ENCODE measurements at regions not wholly inside any gene's neighbourhood (a gene's known extent, or its start where the extent isn't known, plus 50 kb on each side); places are given as distances from the start of the nearest gene placed in this dataset.

DNA sequence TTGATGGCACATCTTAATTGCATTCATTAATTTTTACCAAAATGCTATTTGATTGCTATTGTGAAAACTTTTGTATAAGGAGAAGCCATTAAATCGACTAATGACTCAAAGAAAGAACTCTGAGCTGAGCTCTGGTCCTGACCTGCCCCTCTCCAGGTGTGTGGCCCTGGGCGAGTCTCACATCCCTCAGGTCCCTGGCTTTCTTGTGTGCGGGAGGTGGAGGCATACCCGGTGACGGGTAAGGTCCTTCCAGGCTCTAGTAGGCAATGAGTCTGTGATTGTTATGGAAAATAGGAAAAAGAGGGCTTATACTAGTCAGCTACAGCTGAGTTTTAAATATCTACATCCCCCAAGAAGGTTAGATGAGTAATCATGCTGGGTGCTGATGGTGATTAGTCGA is 248.1 kb downstream of the GATA3 start:
- no peaks in the 10 kb centered on the region for H3K79me1 ChIP-seq (ENCODE audit: low read depth, low read length)
- H3K36me3 ChIP-seq (replicated peaks in 1 of 2; ENCODE audit: control insufficient read depth in 2 of 2, insufficient read depth in 2 of 2, low read length in 2 of 2): no peaks in the 10 kb centered on the region
- no CpG with 5 or more reads among the region's 6 CpGs for WGBS, 2 donors (ENCODE audit: extremely low coverage in 2 of 2, insufficient read length in 2 of 2, insufficient replicate concordance in 1 of 2)
- no peak overlapping the region for H3K23ac ChIP-seq (ENCODE audit: low read depth, low read length, poor library complexity)
- H3K4ac ChIP-seq (ENCODE audit: low read length): no peak overlapping the region
- H2BK15ac ChIP-seq (ENCODE audit: low read length): no peak overlapping the region
- no peak overlapping the region for H2BK5ac ChIP-seq (ENCODE audit: low read length)
- no peak overlapping the region for H3K4me3 ChIP-seq (ENCODE audit: low read length in 2 of 2)
- no peak overlapping the region for H2BK120ac ChIP-seq (ENCODE audit: low read depth, low read length)
- H4K8ac ChIP-seq (ENCODE audit: low read depth, low read length): no peak overlapping the region
- no peak overlapping the region for H3K4me2 ChIP-seq (ENCODE audit: insufficient read depth, low read length, poor library complexity, severe bottlenecking)
- DNase-seq (ENCODE audit: low spot score): no peak
- no peak overlapping the region for H3K9ac ChIP-seq (ENCODE audit: low read depth, low read length, poor library complexity)
- no peak overlapping the region for H3K18ac ChIP-seq (ENCODE audit: low read length)
- no peaks in the 10 kb centered on the region for H3K9me3 ChIP-seq (replicated peaks in 1 of 2; ENCODE audit: control insufficient read depth in 2 of 2, insufficient read depth in 1 of 2, low read depth in 1 of 2, low read length in 2 of 2)
- no peak overlapping the region for H2BK12ac ChIP-seq (ENCODE audit: low read length)
- H2AK5ac ChIP-seq (ENCODE audit: low read depth, low read length): no peak overlapping the region
- H2AFZ ChIP-seq (ENCODE audit: low read length): no peak overlapping the region
- peaks cover 2 to 8% of the 10 kb centered on the region in 2 donors for H3K4me1 ChIP-seq (ENCODE audit: control insufficient read depth in 2 of 2, insufficient read depth in 1 of 2, low read depth in 1 of 2, low read length in 2 of 2)
- no peak overlapping the region for H3K27ac ChIP-seq (replicated peaks; ENCODE audit: low read length)
- no peaks in the 10 kb centered on the region for H3K27me3 ChIP-seq (ENCODE audit: control insufficient read depth in 3 of 3, insufficient read depth in 3 of 3, low read depth in 1 of 3, low read length in 3 of 3)
- no peak overlapping the region for H3K14ac ChIP-seq (ENCODE audit: low read length)
- no peak overlapping the region for H4K91ac ChIP-seq (ENCODE audit: low read depth, low read length, poor library complexity)

DNA sequence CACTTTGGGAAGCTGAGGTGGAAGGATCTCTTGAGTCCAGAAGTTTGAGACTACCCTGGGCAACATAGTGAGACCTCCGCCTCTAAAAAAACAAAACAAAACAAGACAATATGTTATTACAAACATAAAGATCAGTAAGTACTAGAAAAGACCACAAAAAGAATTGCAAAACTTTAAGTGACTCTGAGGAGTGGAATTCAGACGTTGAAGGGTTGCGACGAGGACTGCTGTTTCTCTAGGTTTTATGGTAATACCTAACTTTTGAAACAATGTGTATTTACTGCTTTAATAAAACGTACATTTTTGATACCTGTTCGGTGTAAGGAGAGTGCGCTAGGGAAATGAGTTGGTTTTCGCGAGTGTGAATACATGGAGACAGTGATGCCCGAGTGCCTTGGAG is 250.4 kb downstream of the GATA3 start:
- H2AK5ac ChIP-seq (ENCODE audit: low read depth, low read length): no peak overlapping the region
- H3K4ac ChIP-seq (ENCODE audit: low read length): no peak overlapping the region
- no peak overlapping the region for H4K8ac ChIP-seq (ENCODE audit: low read depth, low read length)
- no peak overlapping the region for H3K23ac ChIP-seq (ENCODE audit: low read depth, low read length, poor library complexity)
- no peak overlapping the region for H3K27ac ChIP-seq (replicated peaks; ENCODE audit: low read length)
- no peak overlapping the region for H3K4me3 ChIP-seq (ENCODE audit: low read length in 2 of 2)
- H2BK120ac ChIP-seq (ENCODE audit: low read depth, low read length): no peak overlapping the region
- no peak overlapping the region for H3K14ac ChIP-seq (ENCODE audit: low read length)
- no peak overlapping the region for H2BK5ac ChIP-seq (ENCODE audit: low read length)
- peaks cover 2 to 5% of the 10 kb centered on the region in 2 donors for H3K4me1 ChIP-seq (ENCODE audit: control insufficient read depth in 2 of 2, insufficient read depth in 1 of 2, low read depth in 1 of 2, low read length in 2 of 2)
- no peak overlapping the region for H4K91ac ChIP-seq (ENCODE audit: low read depth, low read length, poor library complexity)
- no peak overlapping the region for H2BK12ac ChIP-seq (ENCODE audit: low read length)
- H2BK15ac ChIP-seq (ENCODE audit: low read length): no peak overlapping the region
- H3K9ac ChIP-seq (ENCODE audit: low read depth, low read length, poor library complexity): no peak overlapping the region
- H3K9me3 ChIP-seq (replicated peaks in 1 of 2; ENCODE audit: control insufficient read depth in 2 of 2, insufficient read depth in 1 of 2, low read depth in 1 of 2, low read length in 2 of 2): no peaks in the 10 kb centered on the region
- DNase-seq (ENCODE audit: low spot score): no peak
- no peak overlapping the region for H3K18ac ChIP-seq (ENCODE audit: low read length)
- H3K4me2 ChIP-seq (ENCODE audit: insufficient read depth, low read length, poor library complexity, severe bottlenecking): no peak overlapping the region
- H2AFZ ChIP-seq (ENCODE audit: low read length): no peak overlapping the region
- no peaks in the 10 kb centered on the region for H3K36me3 ChIP-seq (replicated peaks in 1 of 2; ENCODE audit: control insufficient read depth in 2 of 2, insufficient read depth in 2 of 2, low read length in 2 of 2)
- no peaks in the 10 kb centered on the region for H3K79me1 ChIP-seq (ENCODE audit: low read depth, low read length)
- H3K27me3 ChIP-seq (ENCODE audit: control insufficient read depth in 3 of 3, insufficient read depth in 3 of 3, low read depth in 1 of 3, low read length in 3 of 3): no peaks in the 10 kb centered on the region
- WGBS, 2 donors (ENCODE audit: extremely low coverage in 2 of 2, insufficient read length in 2 of 2, insufficient replicate concordance in 1 of 2): no CpG with 5 or more reads among the region's 10 CpGs

DNA sequence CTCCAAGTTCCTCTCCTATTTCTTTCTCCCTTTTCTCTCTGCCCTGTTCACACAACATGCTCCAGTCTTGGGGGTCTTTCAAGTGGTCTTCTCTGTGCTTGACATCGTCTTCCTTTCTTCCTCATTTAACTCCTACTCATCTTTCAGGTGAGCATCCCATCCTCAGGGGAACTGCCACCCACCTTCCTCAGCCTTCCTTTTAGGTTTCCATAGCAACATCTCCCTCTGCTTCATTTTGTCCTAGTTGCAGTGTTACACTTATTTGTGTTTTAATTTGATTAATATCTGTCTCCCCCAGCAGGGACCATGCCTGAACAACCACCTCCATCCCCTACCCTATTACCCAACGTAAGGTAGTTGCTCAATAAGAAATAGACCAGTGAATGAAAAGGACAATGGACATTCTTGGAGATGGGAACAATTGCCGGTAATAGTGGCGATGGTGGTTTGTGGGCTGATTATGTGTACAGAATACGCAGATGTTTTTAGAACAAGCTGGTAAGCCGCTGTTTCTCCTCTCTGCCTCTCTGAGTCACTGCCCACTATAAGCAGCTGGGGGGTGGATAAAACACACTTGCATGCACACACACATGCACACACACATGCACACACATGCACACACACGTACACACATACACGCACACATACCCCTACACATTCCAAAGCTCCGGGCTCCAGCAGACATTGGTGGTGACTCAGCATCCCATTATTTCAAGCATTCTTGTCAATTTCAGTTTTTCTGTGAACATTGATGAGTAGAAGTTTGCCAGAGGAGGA is 251.6 kb downstream of the GATA3 start:
- Histone ChIP-seq H4K91ac (ENCODE audit: low read depth, low read length, poor library complexity) (no peak overlapping the region), H3K4me3 (ENCODE audit: low read length in 2 of 2) (no peak overlapping the region), H3K79me1 (ENCODE audit: low read depth, low read length) (no peaks in the 10 kb centered on the region), H3K27ac (replicated peaks; ENCODE audit: low read length) (no peak overlapping the region), H2BK5ac (ENCODE audit: low read length) (no peak overlapping the region), H3K23ac (ENCODE audit: low read depth, low read length, poor library complexity) (no peak overlapping the region), H2BK12ac (ENCODE audit: low read length) (no peak overlapping the region), H2AFZ (ENCODE audit: low read length) (peak overlapping the region; percentile 40), H3K4ac (ENCODE audit: low read length) (no peak overlapping the region), H3K36me3 (replicated peaks in 1 of 2; ENCODE audit: control insufficient read depth in 2 of 2, insufficient read depth in 2 of 2, low read length in 2 of 2) (no peaks in the 10 kb centered on the region), H3K9me3 (replicated peaks in 1 of 2; ENCODE audit: control insufficient read depth in 2 of 2, insufficient read depth in 1 of 2, low read depth in 1 of 2, low read length in 2 of 2) (no peaks in the 10 kb centered on the region), H3K14ac (ENCODE audit: low read length) (no peak overlapping the region), H3K27me3 (ENCODE audit: control insufficient read depth in 3 of 3, insufficient read depth in 3 of 3, low read depth in 1 of 3, low read length in 3 of 3) (no peaks in the 10 kb centered on the region), H2AK5ac (ENCODE audit: low read depth, low read length) (no peak overlapping the region), H3K4me1 (ENCODE audit: control insufficient read depth in 2 of 2, insufficient read depth in 1 of 2, low read depth in 1 of 2, low read length in 2 of 2) (peaks cover 2 to 5% of the 10 kb centered on the region in 2 donors), H3K18ac (ENCODE audit: low read length) (no peak overlapping the region), H4K8ac (ENCODE audit: low read depth, low read length) (no peak overlapping the region), H3K4me2 (ENCODE audit: insufficient read depth, low read length, poor library complexity, severe bottlenecking) (no peak overlapping the region), H2BK120ac (ENCODE audit: low read depth, low read length) (no peak overlapping the region), H2BK15ac (ENCODE audit: low read length) (no peak overlapping the region), H3K9ac (ENCODE audit: low read depth, low read length, poor library complexity) (no peak overlapping the region)
- no CpG with 5 or more reads among the region's 9 CpGs for whole genome bisulfite sequencing, 2 donors (ENCODE audit: extremely low coverage in 2 of 2, insufficient read length in 2 of 2, insufficient replicate concordance in 1 of 2)
- no peak for DNase-seq (ENCODE audit: low spot score)

DNA sequence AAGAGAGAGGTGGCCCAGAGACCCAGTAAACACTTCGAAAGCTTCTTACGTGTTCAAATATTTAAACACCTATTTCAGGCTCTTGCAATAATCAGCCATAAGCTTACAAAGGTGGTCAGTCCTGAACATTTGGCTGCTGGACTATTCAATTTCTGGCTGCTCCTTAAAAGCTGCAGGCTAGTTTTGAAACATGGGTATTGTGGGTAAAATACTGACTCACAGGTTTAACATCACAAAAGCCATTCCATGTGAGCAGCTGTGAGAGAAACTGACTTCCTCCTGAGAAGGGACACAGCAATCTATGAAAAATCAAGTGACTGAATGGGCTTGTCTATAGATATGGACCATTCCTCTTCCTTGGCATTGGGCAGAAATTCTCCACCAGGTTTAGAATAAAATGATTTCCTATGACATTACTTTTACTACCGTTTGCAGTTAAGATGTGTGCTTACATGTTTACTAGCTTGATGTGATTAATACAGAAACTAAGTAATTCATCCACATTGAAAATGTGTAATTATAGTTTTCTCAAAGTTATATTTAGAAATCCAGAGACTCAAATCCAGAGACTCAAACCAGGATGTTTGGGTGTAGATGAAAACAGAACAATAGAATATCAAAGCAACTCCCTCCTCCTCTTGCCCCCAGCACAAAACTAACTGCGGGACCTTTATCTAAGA is 252.3 kb downstream of the GATA3 start:
- no peaks in the 10 kb centered on the region for H3K79me1 ChIP-seq (ENCODE audit: low read depth, low read length)
- H2BK120ac ChIP-seq (ENCODE audit: low read depth, low read length): no peak overlapping the region
- no peak overlapping the region for H4K91ac ChIP-seq (ENCODE audit: low read depth, low read length, poor library complexity)
- no peak overlapping the region for H3K4me2 ChIP-seq (ENCODE audit: insufficient read depth, low read length, poor library complexity, severe bottlenecking)
- no peak overlapping the region for H2AK5ac ChIP-seq (ENCODE audit: low read depth, low read length)
- no peaks in the 10 kb centered on the region for H3K27me3 ChIP-seq (ENCODE audit: control insufficient read depth in 3 of 3, insufficient read depth in 3 of 3, low read depth in 1 of 3, low read length in 3 of 3)
- H3K23ac ChIP-seq (ENCODE audit: low read depth, low read length, poor library complexity): no peak overlapping the region
- H2BK5ac ChIP-seq (ENCODE audit: low read length): no peak overlapping the region
- H3K9me3 ChIP-seq (replicated peaks in 1 of 2; ENCODE audit: control insufficient read depth in 2 of 2, insufficient read depth in 1 of 2, low read depth in 1 of 2, low read length in 2 of 2): no peaks in the 10 kb centered on the region
- no peak overlapping the region for H3K4ac ChIP-seq (ENCODE audit: low read length)
- H3K14ac ChIP-seq (ENCODE audit: low read length): no peak overlapping the region
- no peak overlapping the region for H4K8ac ChIP-seq (ENCODE audit: low read depth, low read length)
- no CpG with 5 or more reads among the region's 4 CpGs for WGBS, 2 donors (ENCODE audit: extremely low coverage in 2 of 2, insufficient read length in 2 of 2, insufficient replicate concordance in 1 of 2)
- no peak overlapping the region for H2BK12ac ChIP-seq (ENCODE audit: low read length)
- H2BK15ac ChIP-seq (ENCODE audit: low read length): no peak overlapping the region
- peaks cover 2 to 5% of the 10 kb centered on the region in 2 donors for H3K4me1 ChIP-seq (ENCODE audit: control insufficient read depth in 2 of 2, insufficient read depth in 1 of 2, low read depth in 1 of 2, low read length in 2 of 2)
- H3K36me3 ChIP-seq (replicated peaks in 1 of 2; ENCODE audit: control insufficient read depth in 2 of 2, insufficient read depth in 2 of 2, low read length in 2 of 2): no peaks in the 10 kb centered on the region
- no peak overlapping the region for H3K27ac ChIP-seq (replicated peaks; ENCODE audit: low read length)
- no peak for DNase-seq (ENCODE audit: low spot score)
- peak overlapping the region; percentile 40 for H2AFZ ChIP-seq (ENCODE audit: low read length)
- no peak overlapping the region for H3K4me3 ChIP-seq (ENCODE audit: low read length in 2 of 2)
- no peak overlapping the region for H3K18ac ChIP-seq (ENCODE audit: low read length)
- H3K9ac ChIP-seq (ENCODE audit: low read depth, low read length, poor library complexity): no peak overlapping the region

Data from neuronal stem cell (in vitro differentiated cells).